Right ventricle myocardium superior (tissue), 1 donor: ENCODE measurements at regions not wholly inside any gene's neighbourhood (a gene's known extent, or its start where the extent isn't known, plus 50 kb on each side); places are given as distances from the start of the nearest gene placed in this dataset.
A peak's percentile ranks its signal among the peaks of the same experiment; 100 is the strongest.

Experiments
- ATAC-seq: fragments of 200-7000 bp; cut with Tn5 transposase; one replicate; pipeline ENCODE4 v1.9.1; 2020; ENCODE audit warnings: mild to moderate bottlenecking; ENCODE audit not compliant: poor library complexity
- DNase-seq: peaks from one replicate; pipeline ENCODE4 v3.0.0-alpha.2; 2020
- intact Hi-C: fragments of 100-400 bp; cut with DNase I; formaldehyde crosslinking; loops from one replicate; pipeline ENCODE4 v1.11.2; 2022
- donor health status: DM: no; HTN: yes; CAD: no; lungs with severe emphysema.

- DNase-seq (no peak), ATAC-seq (no peak)
- intact Hi-C loops = no loop called here
Measured at GRCh38 chr17:73694491-73694890, 50.2 kb upstream of the SDK2 start.

- ATAC-seq (no peak), DNase-seq (no peak)
- intact Hi-C loops = no loop called here
Measured at GRCh38 chr17:73695035-73695738, 50.9 kb upstream of the SDK2 start.

GRCh38 chr17:73696251-73696650, 52.0 kb upstream of the SDK2 start:
- ATAC-seq = no peak
- intact Hi-C loops = no loop called here
- no peak for DNase-seq

- no peak for ATAC-seq
- intact Hi-C loops = no loop called here
- DNase-seq = no peak
Measured at GRCh38 chr17:73697872-73698271, 53.6 kb upstream of the SDK2 start.

GRCh38 chr17:73698966-73699365, 54.7 kb upstream of the SDK2 start:
- ATAC-seq = no peak
- DNase-seq = no peak
- intact Hi-C loops = no loop called here

GRCh38 chr17:73701701-73702100, 57.5 kb upstream of the SDK2 start:
- ATAC-seq (no peak), DNase-seq (no peak)
- intact Hi-C loops = no loop called here

GRCh38 chr17:73703192-73703591, 58.9 kb upstream of the SDK2 start:
- intact Hi-C loops = no loop called here
- no peak for ATAC-seq

GRCh38 chr17:73703917-73704316, 59.7 kb upstream of the SDK2 start:
- intact Hi-C loops = no loop called here
- no peak for DNase-seq
- no peak for ATAC-seq

More at GRCh38 chr17:73703192-73703591, 58.9 kb upstream of the SDK2 start:
- no peak for DNase-seq

GRCh38 chr17:73705594-73705993, 61.3 kb upstream of the SDK2 start:
- DNase-seq (no peak), ATAC-seq (no peak)
- intact Hi-C loops = no loop called here

GRCh38 chr17:73706428-73706827, 62.2 kb upstream of the SDK2 start:
- intact Hi-C loops = no loop called here
- ATAC-seq (no peak), DNase-seq (no peak)

- intact Hi-C loops = no loop called here
- ATAC-seq = no peak
- DNase-seq = no peak
Measured at GRCh38 chr17:73706858-73707257, 62.6 kb upstream of the SDK2 start.

- DNase-seq = no peak
- intact Hi-C loops = no loop called here
- ATAC-seq = no peak
Measured at GRCh38 chr17:73707358-73707757, 63.1 kb upstream of the SDK2 start.

- intact Hi-C loops = loop anchor here (2.0 kb wide), 1 partner anchor 281 kb away; no protein-coding TSS in a partner anchor
- ATAC-seq = peak; percentile 95
- DNase-seq = peak; percentile 75
Measured at GRCh38 chr17:73710095-73710592, 65.9 kb upstream of the SDK2 start.

GRCh38 chr17:73711184-73711583, 66.9 kb upstream of the SDK2 start:
- intact Hi-C loops = loop anchor here (2.0 kb wide), 1 partner anchor 282 kb away; no protein-coding TSS in a partner anchor
- DNase-seq = no peak
- ATAC-seq = no peak

GRCh38 chr17:73711916-73712315, 67.7 kb upstream of the SDK2 start:
- intact Hi-C loops = loop anchor here (2.0 kb wide), 1 partner anchor 283 kb away; no protein-coding TSS in a partner anchor
- DNase-seq (no peak), ATAC-seq (no peak)

GRCh38 chr17:73713136-73713535, 68.9 kb upstream of the SDK2 start:
- intact Hi-C loops = no loop called here
- no peak for ATAC-seq
- DNase-seq = no peak

- DNase-seq (no peak), ATAC-seq (no peak)
- intact Hi-C loops = no loop called here
Measured at GRCh38 chr17:73715769-73716168, 71.5 kb upstream of the SDK2 start.

- no peak for ATAC-seq
- intact Hi-C loops = no loop called here
- DNase-seq = no peak
Measured at GRCh38 chr17:73717690-73718089, 73.4 kb upstream of the SDK2 start.

- intact Hi-C loops = no loop called here
Measured at GRCh38 chr17:73718362-73718761, 74.1 kb upstream of the SDK2 start.

GRCh38 chr17:73718912-73719311, 74.7 kb upstream of the SDK2 start:
- ATAC-seq = no peak
- intact Hi-C loops = no loop called here
- no peak for DNase-seq

More at GRCh38 chr17:73718362-73718761, 74.1 kb upstream of the SDK2 start:
- DNase-seq (no peak), ATAC-seq (no peak)
